ENCODE measurements at regions not wholly inside any gene's neighbourhood (a gene's known extent, or its start where the extent isn't known, plus 50 kb on each side); places are given as distances from the start of the nearest gene placed in this dataset.

DNA sequence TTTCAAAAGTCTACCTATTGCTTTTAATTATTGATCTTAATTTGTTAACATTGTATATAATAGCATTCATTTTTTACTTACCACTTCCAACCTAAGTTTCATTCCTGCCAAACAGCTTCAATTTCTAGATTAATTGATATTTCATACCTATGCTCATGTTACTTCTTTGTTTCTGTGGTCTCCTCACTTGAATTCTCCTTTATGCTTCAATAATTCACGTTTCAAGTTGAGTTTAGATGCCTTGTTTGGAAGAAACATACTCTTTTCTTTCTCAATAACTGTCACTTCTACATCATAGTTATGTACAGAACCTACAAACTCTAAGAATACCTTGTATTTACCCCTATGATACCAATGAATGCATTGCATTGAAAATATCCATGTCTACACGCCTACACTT lies 862.2 kb upstream of the LRATD1 start:
- TF ChIP-seq CTCF (IDR thresholded peaks at IDR 0.05; ENCODE audit: insufficient read depth, low read length) (no peak), REST (IDR thresholded peaks at IDR 0.05; ENCODE audit: insufficient replicate concordance, low read depth) (no peak)
